GM12872 (cell line): ENCODE measurements at regions not wholly inside any gene's neighbourhood (a gene's known extent, or its start where the extent isn't known, plus 50 kb on each side); places are given as distances from the start of the nearest gene placed in this dataset.

Experiments
- TF ChIP-seq, protein P1 (sequence below): IDR thresholded peaks from 3 replicates; pipeline ENCODE4 v1.5.1; 2011; ENCODE audit warnings: low read depth, mild to moderate bottlenecking, low read length, moderate library complexity; ENCODE audit not compliant: insufficient read depth

DNA sequence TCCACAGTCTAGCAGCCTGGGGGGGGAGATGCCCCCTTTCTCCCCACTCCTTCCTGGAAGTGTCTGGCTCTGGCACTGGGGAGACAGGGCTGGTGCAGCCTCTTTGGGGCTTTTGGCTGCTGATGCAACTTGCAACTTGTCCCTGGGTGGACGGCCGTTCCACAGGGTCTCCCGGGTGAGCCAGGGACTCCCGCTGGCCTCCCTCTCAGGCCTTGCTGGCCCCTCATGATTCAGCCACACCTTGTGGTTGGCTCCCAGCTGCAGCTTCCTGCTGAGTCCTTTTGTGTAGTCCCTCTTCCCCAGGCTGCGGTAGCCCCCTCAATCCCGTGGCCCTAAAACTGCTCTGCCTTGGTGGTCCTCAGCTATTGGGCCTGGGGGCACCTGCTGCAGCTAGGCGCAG lies 283.5 kb downstream of the PBX3 start:
- TF ChIP-seq, protein P1, sequence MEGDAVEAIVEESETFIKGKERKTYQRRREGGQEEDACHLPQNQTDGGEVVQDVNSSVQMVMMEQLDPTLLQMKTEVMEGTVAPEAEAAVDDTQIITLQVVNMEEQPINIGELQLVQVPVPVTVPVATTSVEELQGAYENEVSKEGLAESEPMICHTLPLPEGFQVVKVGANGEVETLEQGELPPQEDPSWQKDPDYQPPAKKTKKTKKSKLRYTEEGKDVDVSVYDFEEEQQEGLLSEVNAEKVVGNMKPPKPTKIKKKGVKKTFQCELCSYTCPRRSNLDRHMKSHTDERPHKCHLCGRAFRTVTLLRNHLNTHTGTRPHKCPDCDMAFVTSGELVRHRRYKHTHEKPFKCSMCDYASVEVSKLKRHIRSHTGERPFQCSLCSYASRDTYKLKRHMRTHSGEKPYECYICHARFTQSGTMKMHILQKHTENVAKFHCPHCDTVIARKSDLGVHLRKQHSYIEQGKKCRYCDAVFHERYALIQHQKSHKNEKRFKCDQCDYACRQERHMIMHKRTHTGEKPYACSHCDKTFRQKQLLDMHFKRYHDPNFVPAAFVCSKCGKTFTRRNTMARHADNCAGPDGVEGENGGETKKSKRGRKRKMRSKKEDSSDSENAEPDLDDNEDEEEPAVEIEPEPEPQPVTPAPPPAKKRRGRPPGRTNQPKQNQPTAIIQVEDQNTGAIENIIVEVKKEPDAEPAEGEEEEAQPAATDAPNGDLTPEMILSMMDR: no peak

DNA sequence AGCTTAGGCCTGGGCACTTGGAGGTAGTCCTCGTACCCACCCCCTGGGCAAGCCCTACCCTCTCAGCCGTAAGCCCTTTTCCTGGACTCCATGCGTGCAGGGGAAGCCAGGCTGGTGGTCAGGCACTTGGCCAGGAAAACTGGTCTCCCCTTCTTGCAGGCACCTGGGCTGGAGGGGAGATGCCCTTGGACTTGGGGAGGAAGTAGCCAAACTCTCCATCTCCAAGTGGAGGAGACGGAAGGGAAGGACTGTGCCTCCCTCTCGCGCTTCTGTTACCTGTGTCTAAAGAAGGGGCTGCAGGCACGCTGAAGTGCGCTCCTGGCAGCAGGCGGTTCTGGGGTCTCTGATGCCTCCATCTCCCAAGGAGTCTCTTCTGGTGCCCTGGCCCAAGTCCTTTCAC lies 283.9 kb downstream of the PBX3 start:
- TF ChIP-seq, protein P1: no peak

DNA sequence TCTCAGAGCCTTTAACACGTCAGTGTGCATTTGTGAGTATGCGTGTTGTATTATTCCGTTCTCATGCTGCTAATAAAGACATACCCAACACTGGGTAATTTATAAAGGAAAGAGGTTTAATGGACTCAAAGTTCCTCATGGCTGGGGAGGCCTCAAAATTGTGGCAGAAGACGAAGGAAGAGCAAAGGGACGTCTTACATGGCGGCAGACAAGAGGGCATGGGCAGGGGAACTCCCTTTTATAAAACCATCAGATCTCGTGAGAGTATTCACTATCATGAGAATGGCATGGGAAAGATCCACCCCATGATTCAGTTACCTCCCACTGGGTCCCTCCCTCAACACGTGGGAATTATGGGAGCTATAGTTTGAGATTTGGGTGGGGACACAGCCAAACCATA lies 285.0 kb downstream of the PBX3 start:
- TF ChIP-seq, protein P1: no peak

DNA sequence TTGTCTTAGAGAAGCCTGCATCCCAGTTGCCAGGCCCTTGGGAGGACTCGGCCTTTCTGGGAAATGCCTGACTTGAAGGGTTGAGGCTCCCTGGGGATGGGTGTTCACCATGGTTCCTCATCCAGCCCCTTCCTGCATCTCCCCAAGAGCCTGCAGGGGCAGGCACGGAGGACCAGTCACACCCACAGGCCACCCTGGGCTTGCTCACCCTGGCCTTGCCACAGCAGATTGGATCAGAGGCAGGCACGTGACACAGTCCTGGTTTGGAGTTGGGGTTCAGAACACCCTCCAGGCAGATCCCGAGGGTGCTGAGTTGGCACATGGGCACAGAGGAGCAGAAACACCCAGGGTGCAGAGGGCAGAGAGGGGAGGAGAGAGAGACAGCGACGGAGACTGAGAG lies 286.1 kb downstream of the PBX3 start:
- TF ChIP-seq, protein P1: no peak

DNA sequence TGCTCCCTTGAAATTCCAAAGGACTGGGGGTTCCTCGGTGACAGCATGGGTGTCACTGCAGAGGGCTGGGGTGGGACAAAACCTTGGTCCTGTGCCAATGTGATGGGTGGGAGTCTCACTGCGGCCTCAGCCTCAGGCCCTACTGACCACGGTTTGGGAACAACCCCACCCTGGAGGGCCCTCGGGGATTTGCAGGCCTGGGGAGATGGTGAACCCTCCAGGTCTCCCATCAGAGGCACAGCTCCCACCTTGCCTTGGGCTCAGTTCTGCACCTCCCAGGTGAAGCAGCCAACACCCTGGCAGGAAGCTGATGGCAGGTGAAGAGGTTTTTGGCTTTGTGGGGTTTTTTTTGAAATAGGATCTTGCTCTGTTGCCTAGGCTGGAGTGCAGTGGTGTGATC lies 286.8 kb downstream of the PBX3 start:
- TF ChIP-seq, protein P1: no peak

DNA sequence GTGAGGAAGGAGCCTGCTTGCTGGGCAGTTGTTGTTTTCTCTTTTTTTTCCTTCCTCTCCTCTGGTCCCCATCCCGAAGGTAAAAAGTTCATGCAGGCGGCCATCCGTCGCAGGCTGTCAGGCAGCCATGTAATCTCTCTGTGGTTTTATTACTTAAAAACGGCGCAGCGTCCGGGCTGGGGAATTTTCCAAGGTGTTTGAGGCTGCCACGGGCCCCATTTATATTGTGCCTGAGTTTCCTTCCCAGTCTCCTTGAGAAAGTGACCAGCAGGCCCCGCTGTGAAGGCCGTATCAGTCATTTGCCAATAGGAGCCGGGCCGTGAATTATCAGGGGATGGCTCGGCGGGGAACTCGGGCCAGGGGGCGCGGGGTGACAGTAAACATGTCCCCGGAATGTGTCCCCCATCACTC lies 289.7 kb downstream of the PBX3 start:
- TF ChIP-seq, protein P1: no peak

DNA sequence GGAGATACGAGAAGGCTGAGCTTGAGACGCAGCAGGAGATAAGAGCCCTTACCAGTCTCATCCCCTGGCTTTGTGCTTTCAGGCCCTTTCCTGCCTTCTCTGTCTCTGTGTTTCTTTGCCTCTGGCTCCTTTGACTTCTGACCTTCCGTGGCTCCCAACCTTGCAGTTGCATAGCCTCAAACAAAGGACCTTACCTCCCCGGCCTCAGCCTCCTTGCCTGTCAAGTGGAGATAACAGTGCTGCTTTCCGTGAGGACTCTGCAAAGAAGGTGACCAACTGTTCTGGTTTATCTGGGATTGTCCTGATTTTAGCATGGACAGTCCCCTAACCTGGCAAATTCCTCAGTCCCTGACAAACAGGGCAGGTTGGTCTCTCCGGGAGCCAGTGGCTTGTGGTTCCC lies 287.8 kb upstream of the MVB12B start:
- TF ChIP-seq, protein P1: no peak

DNA sequence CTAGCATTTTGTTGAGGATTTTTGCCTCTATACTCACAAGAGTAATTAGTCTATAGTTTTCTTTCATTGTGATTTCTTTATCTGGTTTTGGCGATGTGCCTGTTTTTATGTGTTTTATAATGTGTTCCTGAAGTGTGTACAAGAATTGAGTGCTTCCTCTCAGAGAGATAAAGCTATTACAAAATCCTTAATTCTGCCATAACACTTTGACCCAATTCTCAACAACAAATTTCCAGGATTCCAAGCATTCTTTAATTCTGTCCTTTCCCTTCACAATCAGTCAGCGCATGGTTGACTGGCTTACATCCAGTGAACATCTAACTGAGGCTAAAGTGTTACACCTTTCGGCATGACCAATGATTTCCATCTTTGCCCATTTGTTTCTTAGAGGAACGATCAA lies 282.9 kb upstream of the MVB12B start:
- TF ChIP-seq, protein P1: no peak
